Thyroid gland (tissue), 4 donors: ENCODE measurements at regions not wholly inside any gene's neighbourhood (a gene's known extent, or its start where the extent isn't known, plus 50 kb on each side); places are given as distances from the start of the nearest gene placed in this dataset.

Experiments
- DNase-seq, 2 donors: peaks; one replicate each; pipeline ENCODE4 v3.0.0-alpha.2; 2019
- H3K27ac ChIP-seq, 3 donors: fragments of 200-600 bp; sonication (generic); 1 replicate in 2 of 3; 2 replicates in 1 of 3; pipeline ENCODE4 v1.5.1; 2016 to 2019; ENCODE audit warnings: mild to moderate bottlenecking in 1 of 3, moderate library complexity in 1 of 3
- H3K27me3 ChIP-seq: fragments of 200-600 bp; sonication (generic); one replicate; pipeline ENCODE4 v1.5.1; 2019
- H3K36me3 ChIP-seq, 2 donors: fragments of 200-600 bp; sonication (generic); one replicate each; pipeline ENCODE4 v1.5.1; 2016 to 2019
- H3K4me1 ChIP-seq, 2 donors: fragments of 200-600 bp; sonication (generic); one replicate each; pipeline ENCODE4 v1.5.1; 2017 to 2019
- H3K4me3 ChIP-seq, 3 donors: fragments of 200-600 bp; sonication (generic); replicated peaks in 1 of 3; 1 replicate in 2 of 3; 2 replicates in 1 of 3; pipeline ENCODE4 v1.5.1; 2016; ENCODE audit warnings: mild to moderate bottlenecking in 1 of 3
- H3K9me3 ChIP-seq: fragments of 200-600 bp; sonication (generic); one replicate; pipeline ENCODE4 v1.5.1; 2017
- CTCF ChIP-seq, 6 experiments: fragments of 200-600 bp in 3 of 6; fragments of 450-650 bp in 3 of 6; sonication (generic) in 3 of 6; IDR thresholded peaks; one replicate each; pipeline ENCODE4 v1.5.1; 2016 to 2019; ENCODE audit warnings: antibody characterized with exemption in 6 of 6, mild to moderate bottlenecking in 2 of 6, inconsistent platforms in 1 of 6, moderate library complexity in 1 of 6
- POLR2A ChIP-seq, 2 donors: fragments of 450-650 bp; IDR thresholded peaks; one replicate each; pipeline ENCODE4 v1.6.1; 2017; ENCODE audit warnings: antibody characterized with exemption in 2 of 2, mild to moderate bottlenecking in 2 of 2, moderate library complexity in 1 of 2
- WGBS, 2 donors: methylation state at CpG; one replicate each; pipeline ENCODE4 v1.1.5; 2017; 5-methylcytosine and 5-hydroxymethylcytosine counted together
- intact Hi-C: fragments of 100-400 bp; cut with DNase I; formaldehyde crosslinking; loops from one replicate; pipeline ENCODE4 v1.15.1; 2023

- DNase-seq = no peak
- no peaks in the 10 kb centered on the region for H3K36me3 ChIP-seq
- H3K4me3 ChIP-seq = no peak overlapping the region
- H3K9me3 ChIP-seq = no peaks in the 10 kb centered on the region
- H3K27ac ChIP-seq = no peak overlapping the region
- H3K27me3 ChIP-seq = no peaks in the 10 kb centered on the region
- intact Hi-C loops = no loop called here
- TF ChIP-seq CTCF (IDR thresholded peaks at IDR 0.05) (no peak), POLR2A (IDR thresholded peaks at IDR 0.05) (no peak)
- 96 to 100% methylated on average over 1 of the region's 1 CpG for WGBS, 2 donors
- peaks cover 14 to 16% of the 10 kb centered on the region in 2 donors for H3K4me1 ChIP-seq
These were observed 188.3 kb upstream of the SLC38A2 start for GRCh38 chr12:46560874-46561273.

DNA sequence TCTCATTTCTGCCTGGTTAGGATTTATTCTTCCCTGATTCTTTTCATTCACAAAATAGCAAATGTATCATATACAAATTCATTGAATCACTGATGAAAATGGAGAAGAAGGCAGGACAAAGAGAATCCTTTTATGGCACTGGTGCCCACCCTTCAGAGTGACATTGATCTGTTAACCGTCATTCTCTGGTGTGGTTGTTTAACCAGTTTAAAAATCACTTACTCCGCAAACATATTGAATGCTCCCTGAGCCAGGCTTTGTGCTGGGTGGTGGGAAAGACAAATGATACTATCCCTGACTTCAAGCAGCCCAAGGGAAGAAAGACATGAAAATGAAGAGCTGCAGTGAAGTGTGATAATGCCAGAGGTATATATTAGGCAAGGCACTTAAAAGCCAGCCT, 187.5 kb upstream of the SLC38A2 start:
- H3K4me3 ChIP-seq = no peak overlapping the region
- peaks cover 20 to 21% of the 10 kb centered on the region in 2 donors for H3K4me1 ChIP-seq
- WGBS, 2 donors = 93 to 97% methylated on average over 2 of the region's 2 CpGs
- DNase-seq = no peak
- intact Hi-C loops = no loop called here
- no peaks in the 10 kb centered on the region for H3K27me3 ChIP-seq
- TF ChIP-seq CTCF (IDR thresholded peaks at IDR 0.05) (no peak), POLR2A (IDR thresholded peaks at IDR 0.05) (no peak)
- no peak overlapping the region for H3K27ac ChIP-seq
- no peaks in the 10 kb centered on the region for H3K9me3 ChIP-seq
- no peaks in the 10 kb centered on the region for H3K36me3 ChIP-seq

- TF ChIP-seq POLR2A (IDR thresholded peaks at IDR 0.05) (no peak), CTCF (IDR thresholded peaks at IDR 0.05) (no peak)
- intact Hi-C loops = no loop called here
These were observed 186.7 kb upstream of the SLC38A2 start for GRCh38 chr12:46559311-46559710.

DNA sequence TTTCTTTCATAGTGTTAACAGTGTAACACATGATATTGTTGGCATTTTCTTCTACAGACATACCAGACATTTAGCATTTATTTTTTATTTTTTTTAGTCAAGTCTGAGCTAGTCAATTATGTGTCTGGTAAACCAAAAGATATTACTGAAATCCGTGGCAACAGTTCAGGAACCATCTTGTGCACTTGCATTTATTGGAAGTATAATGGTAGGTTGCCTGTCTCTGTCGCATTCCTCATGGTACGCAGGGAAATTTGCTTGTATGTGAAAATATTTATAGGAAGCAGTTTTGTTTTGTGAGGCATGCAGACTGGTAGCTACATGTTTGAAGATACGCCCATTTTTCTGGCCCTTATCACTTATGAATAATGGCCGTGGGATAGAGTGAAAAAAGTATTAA, 186.1 kb upstream of the SLC38A2 start:
- TF ChIP-seq POLR2A (IDR thresholded peaks at IDR 0.05) (no peak), CTCF (IDR thresholded peaks at IDR 0.05) (no peak)
- 90 to 92% methylated on average over 5 of the region's 5 CpGs for WGBS, 2 donors
- Histone ChIP-seq H3K9me3 (no peaks in the 10 kb centered on the region), H3K36me3 (no peaks in the 10 kb centered on the region), H3K27me3 (no peaks in the 10 kb centered on the region), H3K27ac (no peak overlapping the region), H3K4me1 (peaks cover 20 to 21% of the 10 kb centered on the region in 2 donors), H3K4me3 (no peak overlapping the region)
- DNase-seq = no peak
- intact Hi-C loops = no loop called here

More at GRCh38 chr12:46559311-46559710, 186.7 kb upstream of the SLC38A2 start:
- Histone ChIP-seq H3K27ac (no peak overlapping the region), H3K36me3 (no peaks in the 10 kb centered on the region), H3K4me1 (peaks cover 20 to 21% of the 10 kb centered on the region in 2 donors), H3K27me3 (no peaks in the 10 kb centered on the region), H3K4me3 (no peak overlapping the region), H3K9me3 (no peaks in the 10 kb centered on the region)
- no peak for DNase-seq
- WGBS, 2 donors = 85 to 86% methylated on average over 5 of the region's 5 CpGs

- H3K27ac ChIP-seq = no peak overlapping the region
- peaks cover 20 to 21% of the 10 kb centered on the region in 2 donors for H3K4me1 ChIP-seq
- intact Hi-C loops = no loop called here
- no peaks in the 10 kb centered on the region for H3K27me3 ChIP-seq
- no peak overlapping the region for H3K4me3 ChIP-seq
- 85% methylated on average over 5 of the region's 5 CpGs for WGBS, 2 donors
- H3K9me3 ChIP-seq = no peaks in the 10 kb centered on the region
- H3K36me3 ChIP-seq = no peaks in the 10 kb centered on the region
- TF ChIP-seq POLR2A (IDR thresholded peaks at IDR 0.05) = no peak
- TF ChIP-seq CTCF (IDR thresholded peaks at IDR 0.05) = no peak
- no peak for DNase-seq
These were observed 185.2 kb upstream of the SLC38A2 start for GRCh38 chr12:46557539-46558373.
